Activated CD4-positive, alpha-beta T cell treated with anti-CD3 and anti-CD28 coated beads, Interleukin-2, amount 50 U/mL, for 1 hour (primary cell): ENCODE measurements at regions not wholly inside any gene's neighbourhood (a gene's known extent, or its start where the extent isn't known, plus 50 kb on each side); places are given as distances from the start of the nearest gene placed in this dataset.
A peak's percentile ranks its signal among the peaks of the same experiment; 100 is the strongest.

ENCODE experiments used
- DNase-seq: peaks from one replicate; pipeline ENCODE4 v3.0.0-alpha.2; 2020

GRCh38 chr6:22041797-22042480 is 254.9 kb downstream of the PRL start:
- DNase-seq: no peak

- no peak for DNase-seq
Measured at GRCh38 chr6:22042706-22043105, 254.1 kb downstream of the PRL start.

- no peak for DNase-seq
Measured at GRCh38 chr6:22043284-22043962, 253.4 kb downstream of the PRL start.

GRCh38 chr6:22045261-22045912 is 251.4 kb downstream of the PRL start:
- DNase-seq: no peak

- no peak for DNase-seq
Measured at GRCh38 chr6:22049002-22049401, 247.8 kb downstream of the PRL start.

GRCh38 chr6:22053391-22053997 is 243.3 kb downstream of the PRL start:
- DNase-seq: no peak

GRCh38 chr6:22056398-22056797 is 240.4 kb downstream of the PRL start:
- DNase-seq: no peak

GRCh38 chr6:22057962-22058361 is 238.9 kb downstream of the PRL start:
- DNase-seq: no peak

GRCh38 chr6:22059126-22059525 is 237.7 kb downstream of the PRL start:
- DNase-seq: no peak

- DNase-seq: no peak
Measured at GRCh38 chr6:22059946-22060345, 236.9 kb downstream of the PRL start.

- DNase-seq: peak; percentile 1
Measured at GRCh38 chr6:22062807-22063408, 233.9 kb downstream of the PRL start.

GRCh38 chr6:22064558-22064957 is 232.3 kb downstream of the PRL start:
- DNase-seq: no peak

- DNase-seq: no peak
Measured at GRCh38 chr6:22067122-22067521, 229.7 kb downstream of the PRL start.

GRCh38 chr6:22067671-22068070 is 229.2 kb downstream of the PRL start:
- no peak for DNase-seq

GRCh38 chr6:22068561-22069305 is 228.1 kb downstream of the PRL start:
- DNase-seq: no peak

- no peak for DNase-seq
Measured at GRCh38 chr6:22069306-22069800, 227.5 kb downstream of the PRL start.

GRCh38 chr6:22071270-22072041 is 225.4 kb downstream of the PRL start:
- DNase-seq: no peak

GRCh38 chr6:22072949-22073348 is 223.9 kb downstream of the PRL start:
- no peak for DNase-seq

GRCh38 chr6:22073516-22074198 is 223.2 kb downstream of the PRL start:
- DNase-seq: no peak

- DNase-seq: no peak
Measured at GRCh38 chr6:22078288-22078687, 218.5 kb downstream of the PRL start.
